GM12891 (cell line): ENCODE measurements at regions not wholly inside any gene's neighbourhood (a gene's known extent, or its start where the extent isn't known, plus 50 kb on each side); places are given as distances from the start of the nearest gene placed in this dataset.

Experiments used
- DNase-seq: peaks from one replicate; pipeline ENCODE4 v3.0.0; 2011; ENCODE audit warnings: low spot score; ENCODE audit not compliant: insufficient read length
- FAIRE-seq: peaks from 2 replicates; lab custom pipeline; 2011; peaks lifted over from hg19 to GRCh38; lab: Jason Lieb, UNC
- PAX5 ChIP-seq: IDR thresholded peaks from 2 replicates; pipeline ENCODE4 v1.6.1; 2011; ENCODE audit warnings: low read length, moderate library complexity, mild to moderate bottlenecking; ENCODE audit not compliant: insufficient read depth, severe bottlenecking
- POLR2A ChIP-seq: IDR thresholded peaks from 2 replicates; pipeline ENCODE4 v1.6.1; 2011; ENCODE audit warnings: low read depth, low read length, control low read depth
- POLR2AphosphoS5 ChIP-seq: IDR thresholded peaks from 2 replicates; pipeline ENCODE4 v1.6.1; 2011; ENCODE audit warnings: low read depth, low read length, control low read depth
- POU2F2 ChIP-seq: IDR thresholded peaks from 2 replicates; pipeline ENCODE4 v1.6.1; 2011; ENCODE audit warnings: low read depth, mild to moderate bottlenecking, control low read depth, low read length, moderate library complexity
- SPI1 ChIP-seq: IDR thresholded peaks from 2 replicates; pipeline ENCODE4 v1.6.1; 2011; ENCODE audit warnings: low read depth, low read length, control low read depth
- TAF1 ChIP-seq: IDR thresholded peaks from 2 replicates; pipeline ENCODE4 v1.6.1; 2011; ENCODE audit warnings: low read depth, low read length, control low read depth

GRCh38 chr11:38323961-38324761, 1726.1 kb upstream of the RAG2 start:
- no peak for FAIRE-seq
- DNase-seq, result no peak

GRCh38 chr11:38315151-38315550, 1717.1 kb upstream of the RAG2 start:
- FAIRE-seq (no peak), DNase-seq (no peak)
- no peak for TF ChIP-seq POLR2AphosphoS5
- no peak for TF ChIP-seq PAX5
- no peak for TF ChIP-seq POU2F2
- no peak for TF ChIP-seq SPI1
- TF ChIP-seq POLR2A, result no peak
- no peak for TF ChIP-seq TAF1

More at GRCh38 chr11:38323961-38324761, 1726.1 kb upstream of the RAG2 start:
- no peak for TF ChIP-seq POLR2AphosphoS5
- no peak for TF ChIP-seq TAF1
- no peak for TF ChIP-seq POU2F2
- TF ChIP-seq PAX5, result no peak
- no peak for TF ChIP-seq SPI1
- no peak for TF ChIP-seq POLR2A

- FAIRE-seq, result no peak
- TF ChIP-seq SPI1 (no peak), POLR2AphosphoS5 (no peak), POLR2A (no peak), POU2F2 (no peak), TAF1 (no peak), PAX5 (no peak)
- DNase-seq, result no peak
Observed at GRCh38 chr11:38307455-38307854, 1709.4 kb upstream of the RAG2 start.

GRCh38 chr11:38305682-38306081, 1707.6 kb upstream of the RAG2 start:
- TF ChIP-seq SPI1 (no peak), POLR2A (no peak), POLR2AphosphoS5 (no peak), PAX5 (no peak)
- no peak for FAIRE-seq
- no peak for DNase-seq

- no peak for FAIRE-seq
- no peak for DNase-seq
- no peak for TF ChIP-seq SPI1
- TF ChIP-seq POLR2AphosphoS5, result no peak
- TF ChIP-seq POU2F2, result no peak
- no peak for TF ChIP-seq POLR2A
- no peak for TF ChIP-seq TAF1
Observed at GRCh38 chr11:38304926-38305325, 1706.9 kb upstream of the RAG2 start.

- DNase-seq (no peak), FAIRE-seq (no peak)
- TF ChIP-seq PAX5 (no peak), SPI1 (no peak), TAF1 (no peak), POU2F2 (no peak), POLR2A (no peak), POLR2AphosphoS5 (no peak)
Observed at GRCh38 chr11:38302564-38302963, 1704.5 kb upstream of the RAG2 start.

- no peak for DNase-seq
- FAIRE-seq, result no peak
- no peak for TF ChIP-seq PAX5
- no peak for TF ChIP-seq POLR2A
- TF ChIP-seq POLR2AphosphoS5, result no peak
- TF ChIP-seq SPI1, result no peak
- no peak for TF ChIP-seq POU2F2
- TF ChIP-seq TAF1, result no peak
Observed at GRCh38 chr11:38300570-38300969, 1702.5 kb upstream of the RAG2 start.

- TF ChIP-seq POLR2A (no peak), SPI1 (no peak), POU2F2 (no peak), TAF1 (no peak), PAX5 (no peak), POLR2AphosphoS5 (no peak)
- FAIRE-seq (no peak), DNase-seq (no peak)
Observed at GRCh38 chr11:38296211-38296776, 1698.3 kb upstream of the RAG2 start.

GRCh38 chr11:38282718-38283117, 1684.7 kb upstream of the RAG2 start:
- DNase-seq (no peak), FAIRE-seq (no peak)
- no peak for TF ChIP-seq TAF1
- TF ChIP-seq POU2F2, result no peak
- TF ChIP-seq SPI1, result no peak
- TF ChIP-seq PAX5, result no peak
- TF ChIP-seq POLR2A, result no peak
- TF ChIP-seq POLR2AphosphoS5, result no peak
